ENCODE measurements at regions not wholly inside any gene's neighbourhood (a gene's known extent, or its start where the extent isn't known, plus 50 kb on each side); places are given as distances from the start of the nearest gene placed in this dataset.

DNA sequence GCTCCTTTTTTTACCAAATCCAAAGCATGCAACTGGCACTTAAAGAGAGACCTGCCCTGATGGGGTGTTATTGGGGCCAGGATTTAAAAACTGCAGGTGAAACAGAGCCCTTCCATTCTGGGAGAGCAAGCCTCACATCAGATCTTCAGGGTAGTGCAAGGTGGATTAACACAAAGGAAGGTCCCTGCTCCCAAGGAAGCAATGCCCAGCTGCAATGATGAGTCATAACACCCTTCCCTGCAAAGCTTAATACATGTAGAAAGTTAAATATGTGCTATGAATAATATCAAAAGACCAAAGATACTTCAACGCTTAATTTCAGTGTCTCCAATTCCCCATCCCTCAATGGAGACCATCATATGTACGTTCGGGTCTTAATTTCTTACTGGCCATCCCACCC is 508.0 kb downstream of the OMA1 start:
- TF ChIP-seq POLR2A (IDR thresholded peaks at IDR 0.05), result no peak
- TF ChIP-seq, protein P1, sequence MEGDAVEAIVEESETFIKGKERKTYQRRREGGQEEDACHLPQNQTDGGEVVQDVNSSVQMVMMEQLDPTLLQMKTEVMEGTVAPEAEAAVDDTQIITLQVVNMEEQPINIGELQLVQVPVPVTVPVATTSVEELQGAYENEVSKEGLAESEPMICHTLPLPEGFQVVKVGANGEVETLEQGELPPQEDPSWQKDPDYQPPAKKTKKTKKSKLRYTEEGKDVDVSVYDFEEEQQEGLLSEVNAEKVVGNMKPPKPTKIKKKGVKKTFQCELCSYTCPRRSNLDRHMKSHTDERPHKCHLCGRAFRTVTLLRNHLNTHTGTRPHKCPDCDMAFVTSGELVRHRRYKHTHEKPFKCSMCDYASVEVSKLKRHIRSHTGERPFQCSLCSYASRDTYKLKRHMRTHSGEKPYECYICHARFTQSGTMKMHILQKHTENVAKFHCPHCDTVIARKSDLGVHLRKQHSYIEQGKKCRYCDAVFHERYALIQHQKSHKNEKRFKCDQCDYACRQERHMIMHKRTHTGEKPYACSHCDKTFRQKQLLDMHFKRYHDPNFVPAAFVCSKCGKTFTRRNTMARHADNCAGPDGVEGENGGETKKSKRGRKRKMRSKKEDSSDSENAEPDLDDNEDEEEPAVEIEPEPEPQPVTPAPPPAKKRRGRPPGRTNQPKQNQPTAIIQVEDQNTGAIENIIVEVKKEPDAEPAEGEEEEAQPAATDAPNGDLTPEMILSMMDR (IDR thresholded peaks at IDR 0.05), result no peak
